HPDE6-E6E7 (cell line): ENCODE measurements at regions not wholly inside any gene's neighbourhood (a gene's known extent, or its start where the extent isn't known, plus 50 kb on each side); places are given as distances from the start of the nearest gene placed in this dataset.
"Not testable (repeated sequence)": the region's sequence is repeated elsewhere in the genome, so short reads cannot be mapped to it uniquely, and the experiment has no call there.

ENCODE experiments used
- DNase-seq: peaks from one replicate; pipeline ENCODE4 v3.0.0; 2011; ENCODE audit warnings: missing footprints; ENCODE audit errors: extremely low spot score

DNA sequence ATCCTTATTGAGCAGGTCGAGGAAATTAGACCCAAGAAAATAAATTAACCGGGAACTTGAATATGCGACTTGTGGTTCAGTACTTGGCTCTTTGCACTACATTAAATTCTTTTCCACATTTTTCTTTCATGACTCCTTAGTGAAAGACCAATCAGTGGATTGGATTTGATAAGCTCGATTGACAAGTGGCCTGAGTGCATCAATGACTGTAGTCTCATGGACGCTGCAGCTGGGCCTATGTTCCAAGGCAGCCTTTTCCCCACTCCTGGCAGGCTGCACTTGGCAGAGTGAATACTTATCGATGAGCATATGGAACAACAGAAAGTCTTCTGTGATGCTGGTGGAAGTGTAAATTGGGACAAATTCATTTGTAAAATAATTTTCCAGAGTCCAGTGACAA is 210.8 kb upstream of the EXOC2 start:
- DNase-seq = no peak

DNA sequence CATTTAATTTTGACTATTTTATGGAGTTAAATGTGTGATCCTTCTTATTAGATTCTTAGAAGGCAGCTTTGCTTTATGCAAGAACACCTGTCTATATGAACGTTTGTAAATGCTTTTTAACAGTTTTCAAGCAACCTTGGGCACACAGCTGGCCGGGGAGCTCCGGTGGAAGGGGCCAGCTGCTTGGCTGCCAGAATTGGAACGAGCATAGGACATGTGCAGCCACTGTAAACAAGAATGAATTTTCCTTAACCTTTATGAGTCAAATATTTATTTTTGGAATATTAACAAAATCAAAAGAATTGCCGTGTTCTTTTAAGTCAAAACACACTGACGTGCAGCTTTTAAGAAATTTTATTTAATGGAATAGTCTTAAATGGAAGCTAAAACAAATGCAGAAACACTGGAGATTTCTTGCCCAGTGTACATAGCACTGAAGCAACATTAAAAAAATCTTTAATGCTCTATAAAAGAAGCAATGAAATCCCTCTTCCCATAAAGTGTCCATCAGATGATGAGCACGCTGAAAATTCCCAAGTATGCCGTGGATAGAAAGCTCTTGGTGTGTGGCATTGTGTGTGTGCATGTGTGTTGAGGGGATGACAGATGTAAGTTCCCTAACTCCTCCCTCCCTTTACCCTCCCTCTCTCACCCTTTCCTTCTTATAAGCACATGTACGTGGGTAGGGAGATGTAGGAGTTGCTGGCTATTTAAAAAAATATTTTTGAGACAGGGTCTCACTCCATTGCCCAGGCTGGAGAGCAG is 208.9 kb upstream of the EXOC2 start:
- no peak for DNase-seq

DNA sequence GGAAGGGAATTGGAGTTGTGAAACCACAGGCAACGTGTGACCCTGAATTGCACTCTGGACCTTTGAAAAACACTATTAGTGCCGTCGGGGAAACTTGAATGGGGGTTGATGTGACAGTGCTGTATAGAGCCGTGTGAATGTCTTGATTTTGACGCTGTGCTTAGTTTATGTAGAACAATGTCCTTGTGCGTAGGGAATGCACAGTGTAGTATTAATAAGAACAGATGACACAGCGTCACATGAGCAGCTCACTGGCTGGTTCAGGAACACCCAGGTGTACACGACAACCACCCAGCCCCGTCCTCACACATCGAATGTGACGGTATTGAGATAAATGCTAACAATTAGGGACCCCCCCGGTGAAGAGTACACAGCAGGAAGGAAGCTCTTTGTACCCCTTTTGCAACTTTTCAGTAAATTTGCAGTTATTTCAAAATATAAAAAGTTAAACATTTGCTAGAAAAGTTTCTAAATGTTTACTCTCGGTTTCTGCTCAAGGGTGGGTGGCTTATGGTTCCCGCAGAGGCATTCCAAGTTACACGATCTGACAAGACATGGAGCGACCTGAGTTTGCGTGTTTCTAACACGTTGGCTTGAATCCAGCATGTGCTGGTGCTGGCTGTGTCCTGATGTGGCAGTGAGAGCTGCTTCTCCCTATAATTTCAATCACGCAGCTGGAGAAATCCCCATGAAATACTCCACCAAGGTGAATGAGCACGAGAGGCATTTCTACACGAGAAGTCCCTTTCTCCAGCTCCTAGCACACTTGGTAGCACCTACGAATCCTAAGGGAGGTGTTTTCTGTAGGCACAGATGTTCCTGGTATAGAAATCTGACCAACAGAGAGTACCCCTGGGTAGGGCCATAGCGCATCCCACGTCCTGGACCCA is 208.0 kb upstream of the EXOC2 start:
- DNase-seq = no peak

DNA sequence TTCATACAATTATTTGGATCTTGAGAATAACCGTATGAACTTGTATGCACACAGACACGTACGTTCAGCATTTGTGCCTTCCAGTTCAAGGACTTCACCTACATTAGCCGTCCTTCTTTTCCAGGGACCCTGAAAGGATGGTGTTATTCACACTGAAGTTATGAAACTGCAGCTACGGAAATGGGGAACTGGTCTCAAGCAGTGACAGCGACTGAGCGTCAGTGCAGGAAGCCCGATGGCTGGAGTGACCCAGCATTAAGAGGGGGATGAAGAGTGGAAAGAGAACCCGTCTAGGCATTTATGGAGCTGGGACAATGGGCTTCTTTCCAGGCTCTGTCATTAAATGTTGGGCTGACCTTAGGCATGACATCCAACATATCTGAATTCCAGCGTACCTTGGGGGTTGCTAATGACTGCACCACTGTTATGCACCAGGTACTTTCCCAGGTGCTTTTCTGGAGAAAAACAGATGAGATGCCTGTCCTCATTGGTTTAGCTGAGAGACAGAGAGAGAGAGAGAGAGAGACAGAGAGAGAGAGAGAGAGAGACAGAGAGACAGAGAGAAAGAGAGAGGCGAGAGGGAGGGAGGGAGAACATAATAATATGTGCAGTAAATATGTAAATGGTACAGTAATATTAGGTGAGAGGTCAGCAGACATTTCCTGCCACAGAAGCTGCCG is 204.7 kb upstream of the EXOC2 start:
- no peak for DNase-seq

DNA sequence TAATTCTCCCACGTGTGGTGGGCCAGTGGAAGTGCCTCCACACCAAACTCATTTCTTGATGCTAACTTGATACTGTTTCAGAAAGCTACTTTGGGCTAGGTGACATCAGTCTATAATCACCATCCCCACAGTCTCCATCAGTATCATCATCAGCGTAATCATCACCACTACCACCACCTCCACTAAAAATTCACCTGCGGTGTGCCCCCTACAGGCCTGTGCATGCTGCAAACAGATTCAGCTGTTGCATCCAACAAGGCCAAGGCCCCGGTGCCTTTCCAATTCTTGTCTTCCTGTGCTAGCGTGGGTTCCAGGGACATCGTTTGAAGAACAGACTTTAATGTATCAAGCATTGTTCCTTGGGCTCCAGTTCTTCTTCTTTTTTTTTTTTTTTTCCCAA is 201.3 kb upstream of the EXOC2 start:
- no peak for DNase-seq

DNA sequence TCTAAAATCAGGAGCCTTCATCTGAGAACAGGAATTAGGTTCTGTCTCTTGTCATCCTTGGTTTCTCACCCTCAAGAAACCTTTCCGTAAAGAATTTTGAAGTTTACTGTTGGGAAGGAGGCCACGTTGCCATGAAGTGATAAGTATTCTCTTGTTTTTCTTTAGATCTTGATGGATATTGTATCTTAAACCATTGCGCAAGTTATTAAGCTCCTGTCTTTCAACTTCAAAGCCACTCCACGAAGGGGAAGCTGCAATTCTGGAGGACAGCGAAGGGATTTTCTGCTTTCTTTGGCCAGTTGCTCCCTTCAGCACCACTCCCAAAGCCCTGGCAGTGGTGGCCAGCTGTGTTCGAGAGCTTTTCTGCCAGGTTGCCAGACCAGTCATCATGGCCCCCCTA is 198.1 kb upstream of the EXOC2 start:
- no peak for DNase-seq

DNA sequence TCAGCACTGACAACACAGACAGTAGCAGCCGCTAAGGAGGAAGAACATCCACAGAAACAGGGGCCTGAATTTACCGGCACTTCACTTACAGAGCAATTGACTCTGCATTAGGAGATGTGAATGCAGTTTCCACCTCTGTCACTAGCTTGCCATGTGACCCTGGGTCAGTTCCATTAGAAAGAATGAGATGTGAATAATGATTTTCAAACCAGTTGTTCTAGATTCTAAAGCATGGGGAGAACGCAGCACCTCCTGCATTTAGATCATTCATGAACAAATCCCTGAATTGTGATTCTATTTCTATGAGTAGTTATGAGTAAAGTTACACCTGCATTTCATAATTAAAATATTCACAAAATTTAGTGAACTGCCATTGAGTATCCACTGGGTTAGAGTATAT is 197.3 kb upstream of the EXOC2 start:
- DNase-seq = no peak

DNA sequence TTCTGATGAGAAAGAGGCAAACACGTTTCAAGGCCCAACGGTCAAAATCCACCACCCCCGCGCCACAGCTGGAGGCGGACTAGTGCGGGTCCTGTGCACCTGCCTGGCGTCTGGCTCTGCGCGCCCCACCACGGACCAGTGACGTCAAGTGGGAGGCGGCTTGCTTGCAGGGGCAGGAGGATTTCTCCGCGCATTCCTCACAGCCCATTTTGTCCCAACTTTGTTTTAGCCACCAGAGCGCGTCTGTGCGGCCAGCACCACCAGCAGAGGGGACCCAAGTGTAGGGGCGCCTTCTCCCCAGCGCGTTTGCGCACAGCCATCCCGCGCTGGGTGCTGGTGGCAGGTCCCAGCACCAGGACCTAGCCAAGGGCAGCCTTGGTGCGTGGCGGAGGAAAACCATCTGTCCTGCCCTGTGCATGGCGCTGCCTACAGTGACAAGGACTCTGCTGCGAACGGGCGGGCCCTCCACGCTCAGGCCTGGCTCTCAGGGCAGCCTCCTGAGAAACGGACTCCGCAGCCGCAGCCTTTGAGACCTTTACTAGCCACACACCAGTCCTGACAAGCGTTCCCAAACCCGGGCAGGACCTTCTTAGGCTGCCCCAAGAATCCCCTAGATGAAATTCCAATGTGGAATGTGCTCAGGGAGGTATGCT is 194.8 kb upstream of the EXOC2 start:
- DNase-seq = no peak

DNA sequence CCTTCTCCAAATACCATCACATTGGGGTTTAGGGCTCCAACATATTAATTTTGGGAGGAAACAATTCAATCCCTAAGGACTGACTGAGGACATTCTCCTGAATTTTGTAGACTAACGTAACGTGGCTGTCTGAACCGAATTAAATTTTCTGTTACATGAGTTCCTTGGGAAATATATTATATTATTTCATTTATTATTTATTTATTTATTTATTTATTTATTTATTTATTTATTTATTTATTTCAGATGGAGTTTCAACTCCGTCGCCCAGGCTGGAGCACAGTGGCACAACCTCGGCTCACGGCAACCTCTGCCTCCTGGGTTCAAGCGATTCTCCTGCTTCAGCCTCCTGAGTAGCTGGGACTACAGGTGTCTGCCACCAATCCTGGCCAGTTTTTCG is 193.2 kb upstream of the EXOC2 start:
- not testable (repeated sequence) for DNase-seq

DNA sequence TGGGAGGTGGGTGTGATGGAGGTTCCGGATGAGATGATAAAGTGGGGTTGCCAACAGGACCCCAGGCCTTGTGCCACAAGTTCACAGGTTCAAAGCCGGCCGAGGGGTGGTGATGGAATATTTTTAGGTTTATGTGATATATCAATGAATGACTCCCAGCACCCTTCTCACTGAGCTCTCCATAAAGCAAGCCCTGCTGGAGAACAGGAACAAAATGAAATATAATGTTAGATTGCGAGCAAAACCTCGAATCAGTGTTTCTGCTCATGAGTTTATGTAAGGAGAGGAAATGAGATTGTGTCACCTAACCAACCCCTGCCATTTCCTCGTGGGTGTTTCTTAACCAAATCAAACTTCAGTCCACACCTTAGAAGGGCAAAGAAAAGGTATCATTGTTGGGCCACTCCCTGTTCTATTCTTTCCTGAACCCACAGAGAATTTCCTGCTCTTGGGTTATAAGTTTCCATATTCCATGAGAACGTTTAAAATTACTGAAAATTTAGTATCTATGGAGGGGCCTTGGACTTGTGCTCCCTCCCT is 192.2 kb upstream of the EXOC2 start:
- DNase-seq = no peak

DNA sequence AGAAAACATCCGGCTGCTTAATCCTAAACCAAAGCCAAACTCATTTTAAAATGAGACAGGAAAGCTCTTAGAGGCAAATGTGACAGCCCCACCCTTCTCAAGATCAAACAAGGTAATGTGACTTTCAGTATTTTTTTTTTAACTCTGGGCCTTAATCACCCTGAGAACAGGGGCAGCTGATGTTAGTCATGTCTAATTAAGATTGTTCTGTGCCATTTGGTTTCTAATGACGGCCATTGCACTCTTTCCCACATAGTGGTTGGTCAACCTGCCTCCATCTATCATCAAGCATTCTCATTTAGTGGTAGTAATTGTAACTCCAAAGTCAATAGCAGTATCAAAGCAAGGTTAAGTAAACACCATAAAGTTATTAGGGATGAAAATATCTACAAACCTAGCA is 191.6 kb upstream of the EXOC2 start:
- DNase-seq = no peak

DNA sequence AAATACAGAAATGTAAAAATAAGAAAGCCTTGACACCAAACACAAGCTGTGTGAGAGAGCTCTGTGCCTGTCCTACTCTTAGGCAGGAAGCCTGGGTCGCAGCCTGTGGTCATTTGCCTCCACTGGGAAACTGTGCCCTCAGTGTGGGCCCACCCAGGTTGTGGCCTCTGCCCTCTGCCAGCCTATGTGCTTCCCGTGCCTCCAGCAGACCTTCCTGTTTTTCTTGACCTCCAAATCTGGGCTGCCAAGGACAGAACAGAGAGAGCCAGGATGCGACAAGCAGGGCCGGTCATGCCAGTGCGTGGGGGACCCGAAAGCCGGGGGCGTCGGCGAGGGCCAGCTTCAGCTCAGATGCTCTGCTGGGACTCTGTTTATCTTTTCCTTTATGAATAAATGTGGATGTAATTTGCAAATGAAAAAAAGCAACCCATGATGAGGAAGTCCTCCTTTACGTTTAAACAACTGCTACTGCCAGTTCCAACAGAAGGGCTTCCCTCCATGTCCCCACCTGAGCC is 189.2 kb upstream of the EXOC2 start:
- no peak for DNase-seq

DNA sequence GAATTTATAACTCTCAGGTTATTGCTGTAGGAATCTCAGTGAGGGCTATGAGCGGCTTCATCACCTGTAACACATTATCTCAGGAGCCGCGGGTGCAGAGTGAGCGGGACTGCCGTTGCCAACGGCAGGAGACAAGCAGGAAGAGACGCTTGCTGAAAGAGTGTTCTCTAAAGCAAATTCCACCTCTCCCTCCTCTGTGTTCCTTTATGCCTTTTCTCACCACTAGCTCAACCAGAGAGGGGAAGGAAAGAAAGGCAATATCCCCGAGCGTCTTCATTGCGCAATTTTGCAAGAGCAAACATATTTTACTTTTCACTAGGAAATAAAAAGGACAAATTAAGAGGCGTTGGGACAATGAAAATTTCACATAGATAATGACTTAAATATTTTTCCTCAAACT is 185.2 kb upstream of the EXOC2 start:
- no peak for DNase-seq

DNA sequence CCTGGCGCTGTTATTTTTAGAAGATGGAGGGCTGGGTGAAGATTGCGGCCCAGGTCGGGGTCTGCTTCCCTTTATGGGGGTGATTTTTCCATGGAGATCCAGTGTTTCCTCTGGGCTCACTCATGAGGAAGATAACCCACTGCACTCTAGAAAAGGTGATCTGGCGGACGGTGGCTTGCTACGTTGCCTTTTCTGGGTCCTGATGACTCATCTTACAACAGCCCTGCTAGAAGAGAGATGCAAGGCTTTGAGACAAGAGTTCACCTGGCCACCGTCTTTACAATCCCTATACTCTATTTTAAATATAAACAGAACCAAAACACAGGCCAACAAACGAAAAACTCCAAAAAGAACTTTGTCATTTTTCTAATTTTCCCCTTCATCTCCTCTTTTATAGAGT is 182.1 kb upstream of the EXOC2 start:
- no peak for DNase-seq

DNA sequence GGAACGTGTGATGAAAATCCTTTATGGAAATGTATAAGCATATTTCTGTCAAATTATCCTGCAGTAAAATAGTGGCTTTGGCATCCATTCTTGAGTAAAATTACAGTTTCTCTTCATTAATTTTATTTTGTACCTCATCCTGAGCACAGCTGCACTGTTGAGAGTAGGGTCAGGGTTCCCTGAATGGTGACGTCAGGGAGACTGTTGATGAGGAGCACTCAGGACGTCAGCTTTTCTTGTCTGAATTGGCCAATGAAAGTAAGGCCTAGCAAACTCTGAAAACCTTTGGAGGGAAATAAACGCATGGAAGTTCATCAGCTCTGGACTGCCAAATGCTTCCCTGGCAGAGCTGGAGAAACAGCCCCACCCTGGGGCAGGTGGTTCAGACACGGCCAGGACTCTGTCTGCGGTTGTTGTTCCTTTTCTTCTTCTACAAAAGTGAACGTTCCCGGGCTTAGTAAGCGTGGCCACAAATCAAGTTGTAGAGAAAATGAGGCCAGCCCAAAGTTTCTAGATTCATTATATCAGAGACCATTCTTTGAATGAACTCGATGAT is 179.7 kb upstream of the EXOC2 start:
- DNase-seq = no peak

DNA sequence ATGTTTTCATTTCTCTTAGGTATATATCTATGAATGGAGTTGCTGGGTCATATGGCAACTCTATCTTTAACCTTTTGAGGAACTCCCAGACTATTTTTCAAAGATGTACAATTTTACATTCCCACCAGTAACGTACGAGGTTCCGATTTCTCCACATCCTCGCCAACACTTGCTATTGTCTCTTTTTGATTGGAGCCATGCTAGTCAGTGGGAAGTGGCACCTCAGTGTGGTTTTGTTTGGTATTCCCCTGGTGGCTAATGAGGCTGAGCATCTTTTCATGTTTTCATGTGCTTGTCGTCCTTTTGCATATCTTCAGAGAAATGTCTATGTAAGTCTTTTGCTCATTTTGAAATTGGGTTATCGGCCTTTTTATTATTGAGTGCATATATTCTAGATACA is 178.6 kb upstream of the EXOC2 start:
- no peak for DNase-seq

DNA sequence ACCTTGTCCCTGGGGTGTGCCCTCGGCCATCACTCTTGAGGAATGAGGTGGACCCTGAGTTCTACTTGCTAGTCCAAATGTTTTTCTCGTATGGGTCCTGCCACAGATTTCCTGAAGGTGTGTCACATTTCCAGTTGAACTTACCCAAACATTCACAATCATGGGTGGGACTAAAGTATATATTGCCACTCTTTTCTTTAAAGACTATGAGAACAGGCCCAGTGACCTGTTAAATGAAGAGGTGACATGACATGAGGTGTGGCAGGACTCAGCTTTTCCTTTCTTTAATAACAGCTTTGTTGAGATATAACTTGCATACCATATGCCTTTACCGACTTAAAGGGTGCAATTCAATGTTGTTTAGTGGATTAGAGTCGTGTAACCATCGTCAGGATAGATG is 177.2 kb upstream of the EXOC2 start:
- DNase-seq = no peak

DNA sequence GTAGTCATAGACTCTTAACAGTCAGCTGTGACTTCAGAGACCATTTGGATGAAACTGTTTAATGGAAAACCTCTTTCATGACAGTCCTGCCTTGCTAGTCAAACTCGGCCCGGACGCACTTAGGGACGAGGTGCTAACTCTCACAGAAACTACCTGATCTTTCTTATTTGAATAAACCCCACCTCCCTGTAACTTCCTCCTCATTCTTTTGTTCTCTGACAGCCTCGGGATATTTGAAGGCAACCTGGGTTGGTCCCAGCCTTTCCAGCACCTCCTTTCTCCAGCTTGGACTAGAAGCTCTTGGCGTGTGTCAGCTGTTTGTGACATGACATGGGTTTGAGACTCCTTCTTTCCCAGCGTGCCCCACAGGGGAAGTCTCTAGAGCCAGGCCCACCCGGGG is 175.3 kb upstream of the EXOC2 start:
- DNase-seq = no peak

DNA sequence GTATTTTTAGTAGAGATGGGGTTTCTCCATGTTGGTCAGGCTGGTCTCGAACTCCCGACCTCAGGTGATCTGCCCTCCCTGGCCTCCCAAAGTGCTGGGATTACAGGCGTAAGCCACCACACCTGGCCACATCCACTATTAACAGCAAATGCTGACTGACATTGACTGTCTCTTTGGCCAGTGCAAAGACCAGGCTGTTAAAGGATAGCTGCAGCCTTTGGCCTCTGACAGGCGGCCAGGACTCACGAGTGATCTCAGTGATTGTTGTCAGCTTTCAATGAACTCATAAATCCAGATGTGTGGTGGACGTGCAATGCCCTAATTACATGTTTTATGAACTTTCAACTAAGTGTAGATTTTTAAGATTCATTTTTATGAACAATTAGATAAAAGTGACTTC is 174.4 kb upstream of the EXOC2 start:
- DNase-seq = no peak

DNA sequence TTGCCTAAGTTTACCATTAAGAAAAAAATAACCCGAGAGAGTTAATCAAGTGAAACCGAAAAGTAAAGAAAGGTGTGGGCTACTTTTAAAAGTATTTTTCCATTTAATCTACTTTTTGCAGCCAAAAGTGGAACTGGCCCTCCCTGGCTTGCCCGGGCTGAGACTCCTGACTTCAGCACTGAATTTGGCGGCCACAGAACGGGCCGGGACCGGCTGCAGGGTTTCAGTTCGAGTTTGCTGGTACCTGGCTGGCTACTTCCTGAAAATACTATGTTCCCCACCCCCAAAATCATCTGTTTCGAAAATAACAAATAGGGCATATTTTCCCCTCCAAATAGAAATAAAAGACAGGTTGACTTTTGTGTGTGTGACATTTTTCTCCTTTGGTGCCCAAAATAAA is 173.4 kb upstream of the EXOC2 start:
- DNase-seq = no peak

DNA sequence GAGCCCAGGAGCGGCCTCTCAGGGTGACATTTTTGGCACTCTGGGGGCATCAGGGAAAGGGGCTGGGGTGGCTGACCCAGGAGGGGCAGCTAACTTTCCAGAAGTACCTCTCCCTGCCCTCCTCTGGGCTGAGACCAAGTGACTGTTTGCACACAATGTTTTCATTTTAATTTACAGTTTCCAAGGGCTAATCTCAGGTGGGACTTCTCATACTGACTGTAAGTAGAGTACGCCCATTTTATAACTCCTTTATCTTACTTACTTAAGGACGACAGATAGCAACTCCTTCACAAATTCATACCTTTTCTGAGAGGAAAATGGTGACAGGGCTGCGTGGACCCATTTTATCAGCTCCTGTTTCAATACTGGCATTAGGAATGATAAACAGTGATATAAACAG is 172.9 kb upstream of the EXOC2 start:
- no peak for DNase-seq
